ENCODE measurements at regions not wholly inside any gene's neighbourhood (a gene's known extent, or its start where the extent isn't known, plus 50 kb on each side); places are given as distances from the start of the nearest gene placed in this dataset.

DNA sequence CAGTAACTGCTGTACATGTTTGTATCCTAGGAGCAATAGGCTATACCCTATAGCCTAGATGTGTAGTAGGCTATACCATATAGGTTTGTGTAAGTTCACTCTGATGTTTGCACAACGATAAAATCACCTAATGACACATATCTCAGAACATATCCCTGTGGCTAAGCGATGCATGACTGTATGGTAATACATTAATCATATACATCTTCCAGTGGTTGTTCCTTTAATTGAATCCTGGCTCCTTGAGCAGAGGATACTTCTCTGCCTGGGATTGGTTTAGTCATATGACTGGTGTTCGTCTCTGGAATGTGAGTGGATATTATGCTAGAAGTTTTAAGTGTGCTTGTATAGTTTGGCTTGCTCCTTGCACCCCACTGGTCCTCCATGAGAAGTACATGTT is 425.8 kb downstream of the MAN2A1 start:
- TF ChIP-seq, protein P1, sequence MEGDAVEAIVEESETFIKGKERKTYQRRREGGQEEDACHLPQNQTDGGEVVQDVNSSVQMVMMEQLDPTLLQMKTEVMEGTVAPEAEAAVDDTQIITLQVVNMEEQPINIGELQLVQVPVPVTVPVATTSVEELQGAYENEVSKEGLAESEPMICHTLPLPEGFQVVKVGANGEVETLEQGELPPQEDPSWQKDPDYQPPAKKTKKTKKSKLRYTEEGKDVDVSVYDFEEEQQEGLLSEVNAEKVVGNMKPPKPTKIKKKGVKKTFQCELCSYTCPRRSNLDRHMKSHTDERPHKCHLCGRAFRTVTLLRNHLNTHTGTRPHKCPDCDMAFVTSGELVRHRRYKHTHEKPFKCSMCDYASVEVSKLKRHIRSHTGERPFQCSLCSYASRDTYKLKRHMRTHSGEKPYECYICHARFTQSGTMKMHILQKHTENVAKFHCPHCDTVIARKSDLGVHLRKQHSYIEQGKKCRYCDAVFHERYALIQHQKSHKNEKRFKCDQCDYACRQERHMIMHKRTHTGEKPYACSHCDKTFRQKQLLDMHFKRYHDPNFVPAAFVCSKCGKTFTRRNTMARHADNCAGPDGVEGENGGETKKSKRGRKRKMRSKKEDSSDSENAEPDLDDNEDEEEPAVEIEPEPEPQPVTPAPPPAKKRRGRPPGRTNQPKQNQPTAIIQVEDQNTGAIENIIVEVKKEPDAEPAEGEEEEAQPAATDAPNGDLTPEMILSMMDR (IDR thresholded peaks at IDR 0.05) = no peak
- TF ChIP-seq POLR2A (IDR thresholded peaks at IDR 0.05) (no peak), POLR2AphosphoS5 (IDR thresholded peaks at IDR 0.05) (no peak)
